Common myeloid progenitor, CD34-positive (primary cell): ENCODE measurements at regions not wholly inside any gene's neighbourhood (a gene's known extent, or its start where the extent isn't known, plus 50 kb on each side); places are given as distances from the start of the nearest gene placed in this dataset.

Experiments
- CTCF ChIA-PET: fragments of 350-600 bp; sonication (Branson Sonifier 250); formaldehyde crosslinking; loops from one replicate; lab custom pipeline; 2021; ENCODE audit warnings: antibody characterized with exemption; lab: Charles Lee
- POLR2A ChIA-PET: fragments of 350-600 bp; sonication (Branson Sonifier 250); formaldehyde crosslinking; loops from one replicate; lab custom pipeline; 2021; ENCODE audit warnings: antibody characterized with exemption; lab: Charles Lee
- DNase-seq, 3 donors: peaks; one replicate each; pipeline versions ENCODE4 v3.0.0 to v3.0.0-alpha.2; 2013
- H3K27ac ChIP-seq, 2 experiments: 1 replicate in 1 of 2; 2 replicates in 1 of 2; pipeline ENCODE4 v1.7.0; 2013; ENCODE audit warnings: inconsistent platforms in 2 of 2, low read length in 2 of 2, mild to moderate bottlenecking in 2 of 2, low read depth in 1 of 2, moderate library complexity in 1 of 2; ENCODE audit not compliant: severe bottlenecking in 2 of 2, insufficient read depth in 1 of 2, poor library complexity in 1 of 2
- H3K27me3 ChIP-seq, 5 experiments: replicated peaks in 2 of 5; 1 replicate in 3 of 5; 2 replicates in 2 of 5; pipeline versions ENCODE4 v1.6.1 to v1.7.0; 2013; ENCODE audit warnings: low read length in 4 of 5, mild to moderate bottlenecking in 2 of 5, moderate library complexity in 2 of 5, inconsistent platforms in 1 of 5; ENCODE audit not compliant: insufficient read depth in 5 of 5, control insufficient read depth in 4 of 5
- H3K36me3 ChIP-seq, 4 experiments: 1 replicate in 2 of 4; 2 replicates in 2 of 4; pipeline versions ENCODE4 v1.6.1 to v1.7.0; 2013; ENCODE audit warnings: low read length in 3 of 4, control low read depth in 1 of 4, mild to moderate bottlenecking in 1 of 4; ENCODE audit not compliant: control insufficient read depth in 4 of 4, insufficient read depth in 4 of 4
- H3K4me1 ChIP-seq, 4 experiments: 1 replicate in 3 of 4; 2 replicates in 1 of 4; pipeline versions ENCODE4 v1.6.1 to v1.7.1; 2013; ENCODE audit warnings: low read length in 3 of 4, mild to moderate bottlenecking in 3 of 4, control low read depth in 1 of 4, inconsistent platforms in 1 of 4, moderate library complexity in 1 of 4; ENCODE audit not compliant: control insufficient read depth in 4 of 4, insufficient read depth in 4 of 4; ENCODE audit errors: control extremely low read depth in 1 of 4
- H3K4me3 ChIP-seq, 7 experiments: 1 replicate in 4 of 7; 2 replicates in 3 of 7; pipeline versions ENCODE4 v1.5.1 to v1.7.0; 2013; ENCODE audit warnings: mild to moderate bottlenecking in 7 of 7, low read length in 6 of 7, moderate library complexity in 6 of 7, inconsistent platforms in 2 of 7, low read depth in 2 of 7, control low read depth in 1 of 7; ENCODE audit not compliant: insufficient read depth in 4 of 7, control insufficient read depth in 1 of 7; ENCODE audit errors: extremely low read depth in 1 of 7
- H3K9me3 ChIP-seq, 5 experiments: 1 replicate in 4 of 5; 2 replicates in 1 of 5; pipeline versions ENCODE4 v1.6.1 to v1.7.1; 2013; ENCODE audit warnings: low read length in 4 of 5, mild to moderate bottlenecking in 2 of 5, inconsistent platforms in 1 of 5, low read depth in 1 of 5, moderate library complexity in 1 of 5; ENCODE audit not compliant: control insufficient read depth in 4 of 5, insufficient read depth in 2 of 5; ENCODE audit errors: control extremely low read depth in 1 of 5
- WGBS: methylation state at CpG from one replicate; pipeline ENCODE4 v1.1.5; 2013; ENCODE audit not compliant: insufficient coverage; 5-methylcytosine and 5-hydroxymethylcytosine counted together

GRCh38 chr1:222234351-222234750 lies 313.6 kb downstream of the HHIPL2 start:
- DNase-seq, result no peak

GRCh38 chr1:222233444-222234158 lies 314.3 kb downstream of the HHIPL2 start:
- Histone ChIP-seq H3K9me3 (no peaks in the 10 kb centered on the region), H3K27me3 (peaks cover 0 to 2% (median 0%) of the 10 kb centered on the region in 5 experiments), H3K4me1 (no peaks in the 10 kb centered on the region), H3K36me3 (no peaks in the 10 kb centered on the region), H3K4me3 (no peak overlapping the region), H3K27ac (no peak overlapping the region)
- CTCF ChIA-PET, result interaction anchor here (1.4 kb wide), 1 partner anchor 36 kb away, joined by 3 read pairs; no protein-coding TSS in a partner anchor
- no peak for DNase-seq
- POLR2A ChIA-PET, result interaction anchor here (0.6 kb wide), 1 partner anchor 497 kb away, joined by 3 read pairs; no protein-coding TSS in a partner anchor
- 100% methylated on average over 4 of the region's 6 CpGs for WGBS

More at GRCh38 chr1:222234351-222234750, 313.6 kb downstream of the HHIPL2 start:
- H3K4me1 ChIP-seq, result no peaks in the 10 kb centered on the region
- POLR2A ChIA-PET, result no interaction called here
- no peak overlapping the region for H3K27ac ChIP-seq
- no CpG with 5 or more reads among the region's 2 CpGs for WGBS
- H3K27me3 ChIP-seq, result peaks cover 0 to 2% (median 0%) of the 10 kb centered on the region in 5 experiments
- no peaks in the 10 kb centered on the region for H3K36me3 ChIP-seq
- H3K4me3 ChIP-seq, result no peak overlapping the region
- H3K9me3 ChIP-seq, result no peaks in the 10 kb centered on the region
- CTCF ChIA-PET, result no interaction called here

GRCh38 chr1:222232842-222233241 lies 315.1 kb downstream of the HHIPL2 start:
- H3K27ac ChIP-seq, result no peak overlapping the region
- H3K27me3 ChIP-seq, result peaks cover 0 to 2% (median 0%) of the 10 kb centered on the region in 5 experiments
- ChIA-PET POLR2A (no interaction called here), CTCF (interaction anchor here (1.4 kb wide), 1 partner anchor 35 kb away, joined by 3 read pairs; no protein-coding TSS in a partner anchor)
- no peak overlapping the region for H3K4me3 ChIP-seq
- no peaks in the 10 kb centered on the region for H3K36me3 ChIP-seq
- H3K4me1 ChIP-seq, result no peaks in the 10 kb centered on the region
- no peak for DNase-seq
- peaks cover 0 to 1% (median 0%) of the 10 kb centered on the region in 5 experiments for H3K9me3 ChIP-seq

GRCh38 chr1:222229672-222230312 lies 318.1 kb downstream of the HHIPL2 start:
- Histone ChIP-seq H3K27me3 (peaks cover 0 to 2% (median 0%) of the 10 kb centered on the region in 5 experiments), H3K36me3 (no peaks in the 10 kb centered on the region), H3K27ac (no peak overlapping the region), H3K4me3 (no peak overlapping the region), H3K4me1 (no peaks in the 10 kb centered on the region), H3K9me3 (peaks cover 0 to 4% (median 0%) of the 10 kb centered on the region in 5 experiments)
- no peak for DNase-seq
- ChIA-PET CTCF (no interaction called here), POLR2A (no interaction called here)
- WGBS, result no CpG with 5 or more reads among the region's 4 CpGs

GRCh38 chr1:222225316-222225691 lies 322.6 kb downstream of the HHIPL2 start:
- WGBS, result 100% methylated on average over 2 of the region's 4 CpGs
- no peaks in the 10 kb centered on the region for H3K27me3 ChIP-seq
- H3K4me3 ChIP-seq, result no peak overlapping the region
- no peaks in the 10 kb centered on the region for H3K36me3 ChIP-seq
- H3K27ac ChIP-seq, result no peak overlapping the region
- POLR2A ChIA-PET, result no interaction called here
- H3K4me1 ChIP-seq, result no peaks in the 10 kb centered on the region
- CTCF ChIA-PET, result no interaction called here
- DNase-seq, result no peak
- H3K9me3 ChIP-seq, result peaks cover 0 to 5% (median 0%) of the 10 kb centered on the region in 5 experiments

- CTCF ChIA-PET, result interaction anchor here (0.7 kb wide), 1 partner anchor 250 kb away, joined by 3 read pairs; no protein-coding TSS in a partner anchor
- DNase-seq, result peak in 2 of 3 donors; percentile 18 to 29
- H3K4me3 ChIP-seq, result no peak overlapping the region
- POLR2A ChIA-PET, result no interaction called here
- no peaks in the 10 kb centered on the region for H3K27me3 ChIP-seq
- H3K4me1 ChIP-seq, result no peaks in the 10 kb centered on the region
- H3K27ac ChIP-seq, result no peak overlapping the region
- WGBS, result 15% methylated on average over 2 of the region's 4 CpGs
- no peaks in the 10 kb centered on the region for H3K36me3 ChIP-seq
- H3K9me3 ChIP-seq, result peaks cover 0 to 10% (median 0%) of the 10 kb centered on the region in 5 experiments
Measured at GRCh38 chr1:222224636-222225315, 323.1 kb downstream of the HHIPL2 start.
